ENCODE measurements at regions not wholly inside any gene's neighbourhood (a gene's known extent, or its start where the extent isn't known, plus 50 kb on each side); places are given as distances from the start of the nearest gene placed in this dataset.

DNA sequence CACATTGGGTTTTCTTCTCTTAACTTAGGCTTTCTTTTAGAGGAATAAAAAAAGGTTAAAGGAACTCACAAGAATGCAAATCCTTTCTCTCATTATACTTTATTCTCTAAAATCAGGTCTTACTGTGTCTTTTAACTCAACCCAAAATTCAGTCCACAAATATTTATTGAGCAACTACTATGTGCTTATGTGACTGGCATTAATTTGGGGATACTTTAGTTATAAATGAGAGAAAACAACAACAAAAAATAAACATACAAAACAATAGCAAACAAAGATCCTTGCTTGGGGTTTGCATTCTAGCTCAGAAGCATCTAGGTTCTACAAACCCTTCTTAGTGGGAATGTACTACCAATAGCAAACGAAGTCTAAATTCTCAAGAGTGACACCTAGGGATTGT lies 266.2 kb downstream of the UTRN start:
- Histone ChIP-seq H3K56ac (ENCODE audit: low read length) (no peak overlapping the region), H3K4me2 (ENCODE audit: low read length) (no peak overlapping the region), H2BK15ac (replicated peaks; ENCODE audit: low read depth) (no peak overlapping the region), H3K4me3 (ENCODE audit: low read length) (no peak overlapping the region), H3K4me1 (ENCODE audit: control insufficient read depth, low read depth, low read length) (no peaks in the 10 kb centered on the region), H4K5ac (ENCODE audit: low read length) (no peak overlapping the region), H3K36me3 (ENCODE audit: control insufficient read depth, insufficient read depth, low read length) (no peaks in the 10 kb centered on the region), H3K9ac (ENCODE audit: low read length) (no peak overlapping the region), H2BK120ac (ENCODE audit: low read depth, low read length) (no peak overlapping the region), H3K27ac (ENCODE audit: low read depth, low read length) (no peak overlapping the region), H2BK5ac (ENCODE audit: low read length) (no peak overlapping the region), H3K23ac (ENCODE audit: low read length) (no peak overlapping the region), H3K79me2 (ENCODE audit: control insufficient read depth, insufficient read depth, low read length) (no peaks in the 10 kb centered on the region), H2AK5ac (ENCODE audit: low read length) (no peak overlapping the region), H3K18ac (ENCODE audit: low read length) (no peak overlapping the region), H3K27me3 (ENCODE audit: insufficient read depth, low read length, poor library complexity) (no peaks in the 10 kb centered on the region), H4K8ac (ENCODE audit: low read depth, low read length) (no peak overlapping the region), H3K79me1 (ENCODE audit: low read length) (no peaks in the 10 kb centered on the region), H3K4ac (ENCODE audit: low read depth, low read length) (no peak overlapping the region)
- DNase-seq: no peak
- no CpG with 5 or more reads among the region's 1 CpG for WGBS (ENCODE audit: extremely low coverage, insufficient coverage, low lambda C conversion rate)

DNA sequence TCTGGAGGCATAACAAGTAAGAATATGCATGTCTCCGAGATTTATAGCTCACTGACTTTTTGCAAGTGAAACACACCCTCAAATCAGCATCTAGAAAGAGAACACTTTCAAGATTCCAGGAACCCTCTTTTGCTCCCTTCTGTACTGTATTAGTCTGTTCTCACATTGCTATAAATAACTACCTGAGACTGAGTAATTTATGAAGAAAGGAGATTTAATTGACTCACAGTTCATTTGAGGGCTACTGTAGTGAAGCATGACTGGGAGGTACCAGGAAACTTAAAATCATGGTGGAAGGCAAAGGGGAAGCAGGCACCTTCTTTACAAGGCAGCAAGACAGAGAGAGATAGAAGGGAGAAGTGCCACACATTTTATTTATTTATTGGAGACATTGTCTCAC lies 269.9 kb downstream of the UTRN start:
- Histone ChIP-seq H3K4me1 (ENCODE audit: control insufficient read depth, low read depth, low read length) (no peaks in the 10 kb centered on the region), H4K8ac (ENCODE audit: low read depth, low read length) (no peak overlapping the region), H3K56ac (ENCODE audit: low read length) (no peak overlapping the region), H3K4me2 (ENCODE audit: low read length) (no peak overlapping the region), H3K79me1 (ENCODE audit: low read length) (no peaks in the 10 kb centered on the region), H3K18ac (ENCODE audit: low read length) (no peak overlapping the region), H2BK5ac (ENCODE audit: low read length) (no peak overlapping the region), H3K23ac (ENCODE audit: low read length) (no peak overlapping the region), H3K27me3 (ENCODE audit: insufficient read depth, low read length, poor library complexity) (no peaks in the 10 kb centered on the region), H2BK120ac (ENCODE audit: low read depth, low read length) (no peak overlapping the region), H3K36me3 (ENCODE audit: control insufficient read depth, insufficient read depth, low read length) (no peaks in the 10 kb centered on the region), H2BK15ac (replicated peaks; ENCODE audit: low read depth) (no peak overlapping the region), H3K27ac (ENCODE audit: low read depth, low read length) (no peak overlapping the region), H2AK5ac (ENCODE audit: low read length) (no peak overlapping the region), H3K4ac (ENCODE audit: low read depth, low read length) (no peak overlapping the region), H4K5ac (ENCODE audit: low read length) (no peak overlapping the region), H3K9ac (ENCODE audit: low read length) (no peak overlapping the region), H3K4me3 (ENCODE audit: low read length) (no peak overlapping the region), H3K79me2 (ENCODE audit: control insufficient read depth, insufficient read depth, low read length) (no peaks in the 10 kb centered on the region)
- WGBS (ENCODE audit: extremely low coverage, insufficient coverage, low lambda C conversion rate): no CpG with 5 or more reads among the region's 1 CpG
- no peak for DNase-seq

DNA sequence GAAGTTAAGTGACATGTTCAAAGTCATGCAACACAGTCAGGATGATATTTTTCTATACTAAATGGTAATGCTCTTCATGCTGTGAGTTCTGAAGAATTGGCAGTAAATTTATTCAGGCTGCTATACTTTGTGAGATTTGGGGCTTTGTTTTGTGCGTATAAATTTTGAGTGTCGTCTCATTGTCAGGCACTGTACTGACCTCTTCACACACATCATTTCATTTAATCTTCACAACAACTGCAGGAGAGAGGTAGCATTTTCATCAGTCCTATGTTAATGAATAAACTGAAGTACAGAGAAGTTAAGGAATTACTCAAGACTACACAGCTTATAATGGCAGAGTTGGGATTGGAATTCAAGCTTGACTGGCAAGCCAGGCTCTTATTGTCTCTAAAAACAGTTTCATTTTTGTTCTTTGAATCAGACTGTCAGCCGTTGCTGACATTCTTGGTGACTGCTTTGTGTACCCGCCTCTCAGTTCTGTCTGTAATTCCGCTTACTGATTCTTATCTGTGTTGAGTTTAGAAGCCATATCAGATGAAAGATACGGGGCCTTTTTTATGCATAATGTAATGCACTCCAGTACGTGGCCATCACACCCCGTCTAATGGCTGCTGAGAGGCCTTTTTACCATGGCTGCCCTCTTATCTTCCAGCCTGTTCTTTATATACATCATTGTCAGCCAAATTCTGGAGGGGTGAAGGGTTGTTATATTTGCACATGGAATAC lies 274.9 kb downstream of the UTRN start:
- H2BK15ac ChIP-seq (replicated peaks; ENCODE audit: low read depth): no peak overlapping the region
- WGBS (ENCODE audit: extremely low coverage, insufficient coverage, low lambda C conversion rate): no CpG with 5 or more reads among the region's 8 CpGs
- H3K79me2 ChIP-seq (ENCODE audit: control insufficient read depth, insufficient read depth, low read length): no peaks in the 10 kb centered on the region
- no peak overlapping the region for H2BK5ac ChIP-seq (ENCODE audit: low read length)
- no peaks in the 10 kb centered on the region for H3K27me3 ChIP-seq (ENCODE audit: insufficient read depth, low read length, poor library complexity)
- no peak overlapping the region for H3K18ac ChIP-seq (ENCODE audit: low read length)
- H4K8ac ChIP-seq (ENCODE audit: low read depth, low read length): no peak overlapping the region
- no peak overlapping the region for H3K4me2 ChIP-seq (ENCODE audit: low read length)
- H3K4ac ChIP-seq (ENCODE audit: low read depth, low read length): no peak overlapping the region
- no peak for DNase-seq
- no peak overlapping the region for H3K27ac ChIP-seq (ENCODE audit: low read depth, low read length)
- H3K9ac ChIP-seq (ENCODE audit: low read length): no peak overlapping the region
- no peaks in the 10 kb centered on the region for H3K36me3 ChIP-seq (ENCODE audit: control insufficient read depth, insufficient read depth, low read length)
- H2AK5ac ChIP-seq (ENCODE audit: low read length): no peak overlapping the region
- no peaks in the 10 kb centered on the region for H3K4me1 ChIP-seq (ENCODE audit: control insufficient read depth, low read depth, low read length)
- no peak overlapping the region for H3K56ac ChIP-seq (ENCODE audit: low read length)
- no peak overlapping the region for H2BK120ac ChIP-seq (ENCODE audit: low read depth, low read length)
- no peak overlapping the region for H4K5ac ChIP-seq (ENCODE audit: low read length)
- H3K23ac ChIP-seq (ENCODE audit: low read length): no peak overlapping the region
- H3K79me1 ChIP-seq (ENCODE audit: low read length): no peaks in the 10 kb centered on the region
- H3K4me3 ChIP-seq (ENCODE audit: low read length): no peak overlapping the region

DNA sequence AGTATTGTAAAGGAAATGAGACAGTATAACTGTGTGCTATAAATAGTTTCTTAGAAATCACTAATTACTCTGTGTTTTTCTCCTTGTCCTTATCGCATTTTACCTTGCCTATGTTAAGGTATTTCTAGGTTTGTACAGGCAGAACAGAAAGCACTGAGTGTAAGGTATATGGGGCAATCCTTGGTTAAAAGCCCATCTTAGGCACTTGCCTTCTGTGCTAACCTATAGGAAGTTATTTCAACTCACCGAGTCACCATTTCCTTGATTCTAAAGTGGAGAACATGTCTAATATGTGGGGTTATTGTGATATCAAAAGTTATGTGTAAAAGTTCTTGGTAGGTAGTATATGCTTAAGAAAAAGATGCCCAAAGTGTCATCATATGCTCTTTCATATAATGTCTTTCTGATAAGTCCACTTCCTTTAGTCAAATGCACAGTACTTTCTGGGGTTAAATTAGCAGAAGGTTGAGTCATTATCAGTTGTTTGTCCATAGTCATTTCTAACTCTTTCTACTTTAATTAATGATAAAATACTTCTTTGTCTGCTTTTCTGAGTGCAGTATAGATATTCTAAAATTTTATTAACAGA lies 276.4 kb downstream of the UTRN start:
- H3K18ac ChIP-seq (ENCODE audit: low read length): no peak overlapping the region
- no peaks in the 10 kb centered on the region for H3K36me3 ChIP-seq (ENCODE audit: control insufficient read depth, insufficient read depth, low read length)
- no peak overlapping the region for H3K4me3 ChIP-seq (ENCODE audit: low read length)
- no CpG with 5 or more reads among the region's 2 CpGs for WGBS (ENCODE audit: extremely low coverage, insufficient coverage, low lambda C conversion rate)
- no peak overlapping the region for H4K8ac ChIP-seq (ENCODE audit: low read depth, low read length)
- no peak overlapping the region for H2BK120ac ChIP-seq (ENCODE audit: low read depth, low read length)
- no peak overlapping the region for H3K23ac ChIP-seq (ENCODE audit: low read length)
- H4K5ac ChIP-seq (ENCODE audit: low read length): no peak overlapping the region
- no peak overlapping the region for H3K56ac ChIP-seq (ENCODE audit: low read length)
- no peaks in the 10 kb centered on the region for H3K27me3 ChIP-seq (ENCODE audit: insufficient read depth, low read length, poor library complexity)
- H3K4ac ChIP-seq (ENCODE audit: low read depth, low read length): no peak overlapping the region
- H2AK5ac ChIP-seq (ENCODE audit: low read length): no peak overlapping the region
- no peak overlapping the region for H2BK5ac ChIP-seq (ENCODE audit: low read length)
- no peak overlapping the region for H3K4me2 ChIP-seq (ENCODE audit: low read length)
- no peak overlapping the region for H3K9ac ChIP-seq (ENCODE audit: low read length)
- no peaks in the 10 kb centered on the region for H3K4me1 ChIP-seq (ENCODE audit: control insufficient read depth, low read depth, low read length)
- no peak overlapping the region for H3K27ac ChIP-seq (ENCODE audit: low read depth, low read length)
- DNase-seq: no peak
- H3K79me1 ChIP-seq (ENCODE audit: low read length): no peaks in the 10 kb centered on the region
- H2BK15ac ChIP-seq (replicated peaks; ENCODE audit: low read depth): no peak overlapping the region
- no peaks in the 10 kb centered on the region for H3K79me2 ChIP-seq (ENCODE audit: control insufficient read depth, insufficient read depth, low read length)

DNA sequence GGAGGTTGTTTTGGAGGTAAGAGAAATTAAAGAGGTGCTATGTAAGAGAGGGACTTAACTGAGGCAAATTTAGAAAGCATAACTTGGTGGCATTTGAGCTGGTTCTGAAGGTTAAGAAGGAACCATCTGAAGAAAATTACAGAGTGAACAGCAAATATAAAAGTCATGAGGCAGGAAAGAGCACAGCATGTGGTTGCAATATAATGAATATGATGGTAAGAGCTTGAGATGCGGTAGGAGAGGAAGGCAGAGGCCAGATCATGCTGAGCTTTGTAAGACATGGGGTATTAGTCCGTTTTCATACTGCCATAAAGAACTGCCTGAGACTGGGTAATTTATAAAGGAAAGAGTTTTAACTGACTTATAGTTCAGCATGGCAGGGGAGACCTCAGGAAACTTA lies 279.1 kb downstream of the UTRN start:
- WGBS (ENCODE audit: extremely low coverage, insufficient coverage, low lambda C conversion rate): no CpG with 5 or more reads among the region's 2 CpGs
- H3K27me3 ChIP-seq (ENCODE audit: insufficient read depth, low read length, poor library complexity): no peaks in the 10 kb centered on the region

More for the DNA sequence above, 279.1 kb downstream of the UTRN start:
- DNase-seq: no peak
- Histone ChIP-seq H3K56ac (ENCODE audit: low read length) (no peak overlapping the region), H3K4me3 (ENCODE audit: low read length) (no peak overlapping the region), H4K5ac (ENCODE audit: low read length) (no peak overlapping the region), H3K4ac (ENCODE audit: low read depth, low read length) (no peak overlapping the region), H3K4me2 (ENCODE audit: low read length) (no peak overlapping the region), H3K79me2 (ENCODE audit: control insufficient read depth, insufficient read depth, low read length) (no peaks in the 10 kb centered on the region), H2AK5ac (ENCODE audit: low read length) (no peak overlapping the region), H3K18ac (ENCODE audit: low read length) (no peak overlapping the region), H3K79me1 (ENCODE audit: low read length) (no peaks in the 10 kb centered on the region), H3K23ac (ENCODE audit: low read length) (no peak overlapping the region), H2BK15ac (replicated peaks; ENCODE audit: low read depth) (no peak overlapping the region), H4K8ac (ENCODE audit: low read depth, low read length) (no peak overlapping the region), H3K36me3 (ENCODE audit: control insufficient read depth, insufficient read depth, low read length) (no peaks in the 10 kb centered on the region), H3K9ac (ENCODE audit: low read length) (no peak overlapping the region), H3K27ac (ENCODE audit: low read depth, low read length) (no peak overlapping the region), H3K4me1 (ENCODE audit: control insufficient read depth, low read depth, low read length) (no peaks in the 10 kb centered on the region), H2BK120ac (ENCODE audit: low read depth, low read length) (no peak overlapping the region), H2BK5ac (ENCODE audit: low read length) (no peak overlapping the region)
